ENCODE measurements at regions not wholly inside any gene's neighbourhood (a gene's known extent, or its start where the extent isn't known, plus 50 kb on each side); places are given as distances from the start of the nearest gene placed in this dataset.

GRCh38 chr22:47589271-47590250 is 827.1 kb downstream of the TBC1D22A start (continued):
- no peak for TF ChIP-seq MAZ (IDR thresholded peaks at IDR 0.05; ENCODE audit: borderline replicate concordance, low read depth, low read length)

DNA sequence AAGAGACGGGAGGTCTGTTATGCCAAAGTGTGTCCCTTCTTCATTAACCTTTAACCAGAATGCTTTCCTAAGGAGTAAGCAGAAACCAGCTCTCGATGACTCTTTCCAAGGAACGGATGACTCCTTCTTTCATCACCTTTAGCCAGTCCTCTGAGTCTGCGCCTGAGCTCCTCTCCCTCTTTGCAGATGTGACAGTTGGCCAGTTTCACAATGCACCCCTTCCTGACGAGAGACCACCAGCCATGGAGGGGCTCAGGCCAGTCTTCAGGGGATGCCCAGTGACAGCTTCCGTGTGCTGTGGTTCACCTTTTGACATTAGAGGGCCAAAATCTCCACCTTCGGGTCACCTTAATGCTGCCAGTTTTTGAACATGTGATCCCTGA is 826.1 kb downstream of the TBC1D22A start:
- no peak overlapping the region for H4K8ac ChIP-seq (ENCODE audit: low read depth in 2 of 2, low read length in 2 of 2)
- H3K79me1 ChIP-seq (ENCODE audit: low read depth in 1 of 2, low read length in 2 of 2), result no peaks in the 10 kb centered on the region
- H2AFZ ChIP-seq (replicated peaks; ENCODE audit: low read length, poor library complexity), result no peak overlapping the region
- H3K4ac ChIP-seq (ENCODE audit: low read depth, low read length), result no peak overlapping the region
- ChIA-PET POLR2A (ENCODE audit: unreplicated experiment) (no interaction called here), CTCF (no interaction called here)
- H3K4me2 ChIP-seq (ENCODE audit: low read depth, low read length), result no peak overlapping the region
- no peak overlapping the region for H4K5ac ChIP-seq (ENCODE audit: low read depth, low read length)
- no peak overlapping the region for H2AK5ac ChIP-seq (ENCODE audit: low read depth, low read length)
- dilution Hi-C loops (cut with HindIII; ENCODE audit: low sequenced_read_pairs, unreplicated experiment), result no loop called here
- no peaks in the 10 kb centered on the region for H3K27me3 ChIP-seq (ENCODE audit: control insufficient read depth, insufficient read depth, low read length)
- H3K36me3 ChIP-seq (ENCODE audit: control insufficient read depth, insufficient read depth, low read length), result no peaks in the 10 kb centered on the region
- H2AK9ac ChIP-seq (replicated peaks; ENCODE audit: low read depth, low read length, poor library complexity), result no peak overlapping the region
- 62% methylated on average over 6 of the region's 7 CpGs; no CpG with 5 or more reads in 1 of the 2 experiments for WGBS, 2 experiments (ENCODE audit: extremely low coverage in 2 of 2, insufficient read length in 1 of 2)
- no peak overlapping the region for H3K18ac ChIP-seq (ENCODE audit: low read depth, low read length)
- BruUV-seq (replicated peaks), result no TSS peak
- H4K91ac ChIP-seq (ENCODE audit: insufficient read depth, low read depth, low read length), result no peak overlapping the region
- peaks cover 38% of the 10 kb centered on the region for H3K9me3 ChIP-seq (ENCODE audit: control insufficient read depth, insufficient read depth, low read length)
- DNase-seq (no peak), ATAC-seq (ENCODE audit: low read depth) (no peak)
- no peak overlapping the region for H3K9ac ChIP-seq (ENCODE audit: low read depth, low read length)
- intact Hi-C loops (cut with micrococcal nuclease), result no loop called here
- no peak overlapping the region for H3K14ac ChIP-seq (replicated peaks; ENCODE audit: low read depth, low read length)
- no peaks in the 10 kb centered on the region for H3K4me1 ChIP-seq (ENCODE audit: control insufficient read depth, insufficient read depth, low read length)
- H4K20me1 ChIP-seq (ENCODE audit: insufficient read depth, low read length), result no peaks in the 10 kb centered on the region
- H2BK5ac ChIP-seq (ENCODE audit: low read depth, low read length, poor library complexity, severe bottlenecking), result no peak overlapping the region
- H3K23ac ChIP-seq (ENCODE audit: low read depth, low read length), result no peak overlapping the region
- no peak overlapping the region for H3K27ac ChIP-seq (ENCODE audit: insufficient read depth, low read length)
- in situ Hi-C loops (cut with MboI; ENCODE audit: low sequenced_read_pairs), result no loop called here
- no peak overlapping the region for H3K4me3 ChIP-seq (ENCODE audit: insufficient read depth, low read depth, low read length)
- TF ChIP-seq ELK1 (IDR thresholded peaks at IDR 0.05; ENCODE audit: borderline replicate concordance, low read depth, low read length), result no peak
- no peak for TF ChIP-seq MAZ (IDR thresholded peaks at IDR 0.05; ENCODE audit: borderline replicate concordance, low read depth, low read length)
- TF ChIP-seq FOS (IDR thresholded peaks at IDR 0.05; ENCODE audit: low read depth, low read length), result no peak
- no peak for TF ChIP-seq CHD1 (IDR thresholded peaks at IDR 0.05; ENCODE audit: low read depth, low read length)
- TF ChIP-seq MAFK (IDR thresholded peaks at IDR 0.05; ENCODE audit: low read depth, low read length), result no peak
- TF ChIP-seq RAD21 (IDR thresholded peaks at IDR 0.05; ENCODE audit: low read length), result no peak
- TF ChIP-seq SMC3 (IDR thresholded peaks at IDR 0.05; ENCODE audit: low read depth, low read length), result no peak
- TF ChIP-seq USF2 (IDR thresholded peaks at IDR 0.05; ENCODE audit: low read depth, low read length), result no peak
- TF ChIP-seq CEBPB (IDR thresholded peaks at IDR 0.05; ENCODE audit: low read depth, low read length), result no peak
- no peak for TF ChIP-seq RFX5 (IDR thresholded peaks at IDR 0.05; ENCODE audit: low read depth, low read length)
- TF ChIP-seq, protein P1, sequence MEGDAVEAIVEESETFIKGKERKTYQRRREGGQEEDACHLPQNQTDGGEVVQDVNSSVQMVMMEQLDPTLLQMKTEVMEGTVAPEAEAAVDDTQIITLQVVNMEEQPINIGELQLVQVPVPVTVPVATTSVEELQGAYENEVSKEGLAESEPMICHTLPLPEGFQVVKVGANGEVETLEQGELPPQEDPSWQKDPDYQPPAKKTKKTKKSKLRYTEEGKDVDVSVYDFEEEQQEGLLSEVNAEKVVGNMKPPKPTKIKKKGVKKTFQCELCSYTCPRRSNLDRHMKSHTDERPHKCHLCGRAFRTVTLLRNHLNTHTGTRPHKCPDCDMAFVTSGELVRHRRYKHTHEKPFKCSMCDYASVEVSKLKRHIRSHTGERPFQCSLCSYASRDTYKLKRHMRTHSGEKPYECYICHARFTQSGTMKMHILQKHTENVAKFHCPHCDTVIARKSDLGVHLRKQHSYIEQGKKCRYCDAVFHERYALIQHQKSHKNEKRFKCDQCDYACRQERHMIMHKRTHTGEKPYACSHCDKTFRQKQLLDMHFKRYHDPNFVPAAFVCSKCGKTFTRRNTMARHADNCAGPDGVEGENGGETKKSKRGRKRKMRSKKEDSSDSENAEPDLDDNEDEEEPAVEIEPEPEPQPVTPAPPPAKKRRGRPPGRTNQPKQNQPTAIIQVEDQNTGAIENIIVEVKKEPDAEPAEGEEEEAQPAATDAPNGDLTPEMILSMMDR (conservative IDR thresholded peaks at IDR 0.05; ENCODE audit: low read depth, low read length), result no peak
- TF ChIP-seq MXI1 (IDR thresholded peaks at IDR 0.05; ENCODE audit: borderline replicate concordance, low read depth, low read length), result no peak
- no peaks in the 10 kb centered on the region for H3K9me1 ChIP-seq (ENCODE audit: insufficient read depth, low read length)
- H2BK15ac ChIP-seq (ENCODE audit: low read depth, low read length), result no peak overlapping the region
- H2BK120ac ChIP-seq (ENCODE audit: low read depth, low read length), result no peak overlapping the region
- no peak overlapping the region for H2BK20ac ChIP-seq (ENCODE audit: low read depth, low read length)
- H3K56ac ChIP-seq (ENCODE audit: extremely low read depth, insufficient read depth, low read length), result no peak overlapping the region

All from IMR-90 (cell line).